ENCODE measurements at regions not wholly inside any gene's neighbourhood (a gene's known extent, or its start where the extent isn't known, plus 50 kb on each side); places are given as distances from the start of the nearest gene placed in this dataset.

DNA sequence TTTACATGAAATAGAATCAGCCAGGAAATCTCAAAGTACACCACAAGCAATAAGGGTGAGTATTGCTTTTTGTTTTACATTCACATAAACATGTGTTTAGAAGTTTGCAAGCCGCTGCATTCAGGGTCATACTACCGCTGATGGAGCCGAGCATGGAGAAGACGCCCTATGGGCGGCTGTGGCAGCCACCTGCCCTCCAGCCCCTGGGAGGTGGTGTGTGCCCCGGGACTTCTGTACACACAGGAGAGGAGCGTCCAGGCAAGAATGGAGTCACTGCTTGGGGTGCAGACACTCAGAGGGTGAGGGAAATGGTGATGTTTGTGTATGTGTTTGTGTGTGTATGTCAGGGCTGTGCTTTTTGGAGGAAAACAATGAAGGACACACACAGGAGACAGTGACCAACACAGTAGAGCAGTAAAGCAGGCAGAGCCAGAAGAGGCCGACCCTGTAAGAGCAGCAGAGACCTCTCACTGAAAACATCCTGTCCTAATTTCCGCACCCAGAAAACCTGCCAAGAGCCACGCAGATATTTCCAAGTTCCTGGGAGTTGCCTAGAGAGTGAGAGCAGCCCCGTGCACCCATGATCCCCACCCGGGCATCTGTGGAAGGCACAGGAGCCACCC lies 108.1 kb upstream of the GJB6 start:
- no peak for TF ChIP-seq CTCF (IDR thresholded peaks at IDR 0.05; ENCODE audit: insufficient read depth, low read depth, low read length)
- CTCF ChIA-PET: no interaction called here
- POLR2A ChIA-PET: no interaction called here

GRCh38 chr13:20337884-20338551 lies 105.9 kb upstream of the GJB6 start:
- DNase-seq (ENCODE audit: low read depth): no peak
- ChIA-PET CTCF (no interaction called here), POLR2A (no interaction called here)
- Histone ChIP-seq H3K4me3 (ENCODE audit: low read depth, low read length) (no peak overlapping the region), H3K36me3 (ENCODE audit: control insufficient read depth, insufficient read depth, low read length) (no peaks in the 10 kb centered on the region), H3K27me3 (ENCODE audit: control insufficient read depth, insufficient read depth, low read length) (peaks cover 7% of the 10 kb centered on the region)
- TF ChIP-seq CTCF (IDR thresholded peaks at IDR 0.05; ENCODE audit: insufficient read depth, low read depth, low read length): no peak

More for the DNA sequence above, 108.1 kb upstream of the GJB6 start:
- H3K4me3 ChIP-seq (ENCODE audit: low read depth, low read length): no peak overlapping the region
- no peak for DNase-seq (ENCODE audit: low read depth)
- H3K36me3 ChIP-seq (ENCODE audit: control insufficient read depth, insufficient read depth, low read length): no peaks in the 10 kb centered on the region
- H3K27me3 ChIP-seq (ENCODE audit: control insufficient read depth, insufficient read depth, low read length): no peaks in the 10 kb centered on the region; the same call in 1 of the 2 replicates

GRCh38 chr13:20336761-20337160 lies 104.6 kb upstream of the GJB6 start:
- DNase-seq (ENCODE audit: low read depth): no peak
- peaks cover 7% of the 10 kb centered on the region for H3K27me3 ChIP-seq (ENCODE audit: control insufficient read depth, insufficient read depth, low read length)
- POLR2A ChIA-PET: no interaction called here
- no peak for TF ChIP-seq CTCF (IDR thresholded peaks at IDR 0.05; ENCODE audit: insufficient read depth, low read depth, low read length)
- no peaks in the 10 kb centered on the region for H3K36me3 ChIP-seq (ENCODE audit: control insufficient read depth, insufficient read depth, low read length)
- no peak overlapping the region for H3K4me3 ChIP-seq (ENCODE audit: low read depth, low read length)
- CTCF ChIA-PET: no interaction called here

GRCh38 chr13:20334309-20334708 lies 102.2 kb upstream of the GJB6 start:
- Histone ChIP-seq H3K27me3 (ENCODE audit: control insufficient read depth, insufficient read depth, low read length) (peaks cover 7% of the 10 kb centered on the region), H3K4me3 (ENCODE audit: low read depth, low read length) (no peak overlapping the region), H3K36me3 (ENCODE audit: control insufficient read depth, insufficient read depth, low read length) (no peaks in the 10 kb centered on the region)
- ChIA-PET CTCF (no interaction called here), POLR2A (no interaction called here)
- no peak for DNase-seq (ENCODE audit: low read depth)
- TF ChIP-seq CTCF (IDR thresholded peaks at IDR 0.05; ENCODE audit: insufficient read depth, low read depth, low read length): no peak

DNA sequence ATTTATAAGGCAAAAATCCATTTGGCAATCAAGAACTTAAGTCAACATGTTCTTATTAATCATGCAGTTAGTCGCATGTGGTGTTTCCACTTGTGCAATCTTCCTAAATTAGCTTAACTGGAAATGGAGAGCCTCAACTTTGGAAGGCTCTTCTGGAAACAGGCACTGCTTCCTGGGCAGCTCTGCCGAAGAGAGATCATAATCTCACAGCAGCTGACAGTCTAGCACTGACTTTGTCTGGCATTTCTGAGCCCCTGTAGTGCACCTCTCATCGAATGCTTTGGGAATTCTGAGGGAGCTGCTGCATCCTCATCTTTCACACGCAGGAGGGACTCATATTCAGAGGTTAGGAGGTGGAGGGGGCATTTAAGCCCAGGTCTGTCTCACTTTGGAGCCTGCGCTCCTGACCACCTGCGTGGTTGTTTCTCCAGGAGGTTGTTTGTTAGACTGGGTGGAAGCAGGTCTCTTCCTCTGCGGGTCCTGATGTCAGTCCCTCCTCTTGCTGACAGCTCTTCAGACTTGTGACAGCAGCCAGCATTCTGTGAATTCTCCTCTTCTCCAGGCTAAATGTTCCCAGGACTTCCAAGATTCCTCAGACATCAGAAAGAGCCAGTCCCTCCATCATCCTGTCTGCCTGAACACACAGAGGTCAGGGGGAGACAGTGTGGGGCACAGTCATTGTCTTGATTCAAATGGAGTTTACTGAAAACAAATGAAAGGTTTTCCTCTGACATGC lies 100.4 kb upstream of the GJB6 start:
- CTCF ChIA-PET: no interaction called here
- no peak for TF ChIP-seq CTCF (IDR thresholded peaks at IDR 0.05; ENCODE audit: insufficient read depth, low read depth, low read length)
- Histone ChIP-seq H3K36me3 (ENCODE audit: control insufficient read depth, insufficient read depth, low read length) (no peaks in the 10 kb centered on the region), H3K4me3 (ENCODE audit: low read depth, low read length) (no peak overlapping the region), H3K27me3 (ENCODE audit: control insufficient read depth, insufficient read depth, low read length) (peaks cover 7% of the 10 kb centered on the region)
- POLR2A ChIA-PET: no interaction called here
- DNase-seq (ENCODE audit: low read depth): no peak

Measured in BJ (cell line).